ENCODE measurements at regions not wholly inside any gene's neighbourhood (a gene's known extent, or its start where the extent isn't known, plus 50 kb on each side); places are given as distances from the start of the nearest gene placed in this dataset.

DNA sequence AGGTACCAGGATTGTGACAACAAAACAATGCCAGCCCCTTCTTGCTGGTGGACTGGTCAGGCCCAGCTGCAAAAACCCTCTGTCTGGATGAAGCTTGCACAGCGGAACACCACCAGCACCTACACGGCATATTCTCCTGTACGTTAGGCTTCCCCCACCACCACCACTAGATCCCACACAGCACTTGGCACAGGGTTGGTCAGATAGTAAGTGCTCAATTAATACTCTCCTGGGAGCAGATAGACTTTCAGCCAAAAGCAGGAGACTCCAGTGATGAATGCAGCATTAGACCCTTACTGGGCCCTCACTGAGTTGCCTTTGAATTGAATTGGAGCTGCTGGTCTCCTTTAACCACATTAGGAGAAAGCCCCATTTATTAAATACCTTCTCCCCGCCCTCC lies 97.9 kb downstream of the CPN2 start:
- no peak for DNase-seq (ENCODE audit: extremely low read depth, low read depth)
- no peak overlapping the region for H3K4me3 ChIP-seq (replicated peaks; ENCODE audit: low read depth, low read length)
- TF ChIP-seq, protein P1, sequence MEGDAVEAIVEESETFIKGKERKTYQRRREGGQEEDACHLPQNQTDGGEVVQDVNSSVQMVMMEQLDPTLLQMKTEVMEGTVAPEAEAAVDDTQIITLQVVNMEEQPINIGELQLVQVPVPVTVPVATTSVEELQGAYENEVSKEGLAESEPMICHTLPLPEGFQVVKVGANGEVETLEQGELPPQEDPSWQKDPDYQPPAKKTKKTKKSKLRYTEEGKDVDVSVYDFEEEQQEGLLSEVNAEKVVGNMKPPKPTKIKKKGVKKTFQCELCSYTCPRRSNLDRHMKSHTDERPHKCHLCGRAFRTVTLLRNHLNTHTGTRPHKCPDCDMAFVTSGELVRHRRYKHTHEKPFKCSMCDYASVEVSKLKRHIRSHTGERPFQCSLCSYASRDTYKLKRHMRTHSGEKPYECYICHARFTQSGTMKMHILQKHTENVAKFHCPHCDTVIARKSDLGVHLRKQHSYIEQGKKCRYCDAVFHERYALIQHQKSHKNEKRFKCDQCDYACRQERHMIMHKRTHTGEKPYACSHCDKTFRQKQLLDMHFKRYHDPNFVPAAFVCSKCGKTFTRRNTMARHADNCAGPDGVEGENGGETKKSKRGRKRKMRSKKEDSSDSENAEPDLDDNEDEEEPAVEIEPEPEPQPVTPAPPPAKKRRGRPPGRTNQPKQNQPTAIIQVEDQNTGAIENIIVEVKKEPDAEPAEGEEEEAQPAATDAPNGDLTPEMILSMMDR (IDR thresholded peaks at IDR 0.05; ENCODE audit: low read depth, low read length, missing control alignments), result no peak

GRCh38 chr3:194254040-194254439 lies 97.1 kb downstream of the CPN2 start:
- DNase-seq (ENCODE audit: extremely low read depth, low read depth), result no peak
- TF ChIP-seq, protein P1 (IDR thresholded peaks at IDR 0.05; ENCODE audit: low read depth, low read length, missing control alignments), result no peak
- H3K4me3 ChIP-seq (replicated peaks; ENCODE audit: low read depth, low read length), result no peak overlapping the region

- DNase-seq (ENCODE audit: extremely low read depth, low read depth), result no peak
- H3K4me3 ChIP-seq (replicated peaks; ENCODE audit: low read depth, low read length), result no peak overlapping the region
- TF ChIP-seq, protein P1 (IDR thresholded peaks at IDR 0.05; ENCODE audit: low read depth, low read length, missing control alignments), result no peak
These were observed 95.7 kb downstream of the CPN2 start for GRCh38 chr3:194255252-194256039.

GRCh38 chr3:194256040-194256945 lies 94.8 kb downstream of the CPN2 start:
- DNase-seq (ENCODE audit: extremely low read depth, low read depth), result no peak
- TF ChIP-seq, protein P1 (IDR thresholded peaks at IDR 0.05; ENCODE audit: low read depth, low read length, missing control alignments), result no peak
- no peak overlapping the region for H3K4me3 ChIP-seq (replicated peaks; ENCODE audit: low read depth, low read length)

- DNase-seq (ENCODE audit: extremely low read depth, low read depth), result no peak
- TF ChIP-seq, protein P1 (IDR thresholded peaks at IDR 0.05; ENCODE audit: low read depth, low read length, missing control alignments), result no peak
These were observed 93.9 kb downstream of the CPN2 start for GRCh38 chr3:194257151-194257621.

GRCh38 chr3:194257916-194258668 lies 93.0 kb downstream of the CPN2 start:
- DNase-seq (ENCODE audit: extremely low read depth, low read depth), result no peak
- H3K4me3 ChIP-seq (replicated peaks; ENCODE audit: low read depth, low read length), result no peak overlapping the region
- TF ChIP-seq, protein P1 (IDR thresholded peaks at IDR 0.05; ENCODE audit: low read depth, low read length, missing control alignments), result no peak

More at GRCh38 chr3:194257151-194257621, 93.9 kb downstream of the CPN2 start:
- no peak overlapping the region for H3K4me3 ChIP-seq (replicated peaks; ENCODE audit: low read depth, low read length)

Data from HFF-Myc (cell line).